ENCODE measurements at regions not wholly inside any gene's neighbourhood (a gene's known extent, or its start where the extent isn't known, plus 50 kb on each side); places are given as distances from the start of the nearest gene placed in this dataset.

- no peaks in the 10 kb centered on the region for H3K4me1 ChIP-seq (ENCODE audit: insufficient read depth, low read length)
- H3K9me3 ChIP-seq (ENCODE audit: insufficient read depth, low read length, severe bottlenecking): no peaks in the 10 kb centered on the region
- H3K9ac ChIP-seq (ENCODE audit: low read depth, low read length): no peak overlapping the region
- no peak overlapping the region for H2AFZ ChIP-seq (ENCODE audit: low read depth, low read length)
- no peak overlapping the region for H3K4me3 ChIP-seq (ENCODE audit: low read depth in 1 of 2, low read length in 2 of 2)
- TF ChIP-seq EZH2 (IDR thresholded peaks at IDR 0.05; ENCODE audit: borderline replicate concordance, low read depth, low read length, severe bottlenecking) (no peak), CTCF (IDR thresholded peaks at IDR 0.05; ENCODE audit: borderline replicate concordance, extremely low read depth, low read length, poor library complexity, severe bottlenecking) (no peak)
- H4K20me1 ChIP-seq (ENCODE audit: insufficient read depth, low read length): no peaks in the 10 kb centered on the region
- H3K79me2 ChIP-seq (ENCODE audit: insufficient read depth, low read length): no peaks in the 10 kb centered on the region
- no peak overlapping the region for H3K27ac ChIP-seq (ENCODE audit: low read length)
- H3K27me3 ChIP-seq (ENCODE audit: insufficient read depth, low read length, poor library complexity): no peaks in the 10 kb centered on the region
- no peaks in the 10 kb centered on the region for H3K36me3 ChIP-seq (ENCODE audit: insufficient read depth, low read length)
- no peak overlapping the region for H3K4me2 ChIP-seq (ENCODE audit: insufficient read depth, low read length)
- DNase-seq: no peak
- ATAC-seq (ENCODE audit: insufficient read depth, low read depth): no peak
These were observed 452.6 kb upstream of the TRIB2 start for GRCh38 chr2:12264146-12264545.

GRCh38 chr2:12265646-12266045, 451.1 kb upstream of the TRIB2 start:
- no peaks in the 10 kb centered on the region for H3K9me3 ChIP-seq (ENCODE audit: insufficient read depth, low read length, severe bottlenecking)
- DNase-seq: no peak
- H2AFZ ChIP-seq (ENCODE audit: low read depth, low read length): no peak overlapping the region
- no peak overlapping the region for H3K4me2 ChIP-seq (ENCODE audit: insufficient read depth, low read length)
- no peaks in the 10 kb centered on the region for H3K79me2 ChIP-seq (ENCODE audit: insufficient read depth, low read length)
- no peaks in the 10 kb centered on the region for H4K20me1 ChIP-seq (ENCODE audit: insufficient read depth, low read length)
- ATAC-seq (ENCODE audit: insufficient read depth, low read depth): no peak
- no peak overlapping the region for H3K27ac ChIP-seq (ENCODE audit: low read length)
- no peaks in the 10 kb centered on the region for H3K36me3 ChIP-seq (ENCODE audit: insufficient read depth, low read length)
- H3K4me1 ChIP-seq (ENCODE audit: insufficient read depth, low read length): no peaks in the 10 kb centered on the region
- H3K27me3 ChIP-seq (ENCODE audit: insufficient read depth, low read length, poor library complexity): no peaks in the 10 kb centered on the region
- H3K4me3 ChIP-seq (ENCODE audit: low read depth in 1 of 2, low read length in 2 of 2): no peak overlapping the region
- TF ChIP-seq CTCF (IDR thresholded peaks at IDR 0.05; ENCODE audit: borderline replicate concordance, extremely low read depth, low read length, poor library complexity, severe bottlenecking) (no peak), EZH2 (IDR thresholded peaks at IDR 0.05; ENCODE audit: borderline replicate concordance, low read depth, low read length, severe bottlenecking) (no peak)
- H3K9ac ChIP-seq (ENCODE audit: low read depth, low read length): no peak overlapping the region

- no peak overlapping the region for H2AFZ ChIP-seq (ENCODE audit: low read depth, low read length)
- H3K4me3 ChIP-seq (ENCODE audit: low read depth in 1 of 2, low read length in 2 of 2): no peak overlapping the region
- no peaks in the 10 kb centered on the region for H3K27me3 ChIP-seq (ENCODE audit: insufficient read depth, low read length, poor library complexity)
- no peak overlapping the region for H3K27ac ChIP-seq (ENCODE audit: low read length)
- no peaks in the 10 kb centered on the region for H3K4me1 ChIP-seq (ENCODE audit: insufficient read depth, low read length)
- no peak for ATAC-seq (ENCODE audit: insufficient read depth, low read depth)
- no peaks in the 10 kb centered on the region for H3K36me3 ChIP-seq (ENCODE audit: insufficient read depth, low read length)
- DNase-seq: no peak
- no peaks in the 10 kb centered on the region for H4K20me1 ChIP-seq (ENCODE audit: insufficient read depth, low read length)
- no peak for TF ChIP-seq CTCF (IDR thresholded peaks at IDR 0.05; ENCODE audit: borderline replicate concordance, extremely low read depth, low read length, poor library complexity, severe bottlenecking)
- TF ChIP-seq EZH2 (IDR thresholded peaks at IDR 0.05; ENCODE audit: borderline replicate concordance, low read depth, low read length, severe bottlenecking): no peak
- H3K79me2 ChIP-seq (ENCODE audit: insufficient read depth, low read length): no peaks in the 10 kb centered on the region
- no peaks in the 10 kb centered on the region for H3K9me3 ChIP-seq (ENCODE audit: insufficient read depth, low read length, severe bottlenecking)
- no peak overlapping the region for H3K9ac ChIP-seq (ENCODE audit: low read depth, low read length)
- no peak overlapping the region for H3K4me2 ChIP-seq (ENCODE audit: insufficient read depth, low read length)
These were observed 449.7 kb upstream of the TRIB2 start for GRCh38 chr2:12267042-12267441.
